ENCODE measurements at regions not wholly inside any gene's neighbourhood (a gene's known extent, or its start where the extent isn't known, plus 50 kb on each side); places are given as distances from the start of the nearest gene placed in this dataset.

GRCh38 chr2:215831296-215831913 is 181.9 kb downstream of the MREG start:
- intact Hi-C loops (cut with micrococcal nuclease; ENCODE audit: unreplicated experiment): loop anchor here (5.0 kb wide), 2 partner anchors 414 to 519 kb away; partner anchors contain the start of gene ATIC
- POLR2A ChIA-PET: no interaction called here
- peak; percentile 45 for ATAC-seq
- no peak for TF ChIP-seq PREB (CRISPR knock-in tag; IDR thresholded peaks at IDR 0.05)
- TF ChIP-seq NR2F1 (CRISPR knock-in tag; IDR thresholded peaks at IDR 0.05): no peak
- TF ChIP-seq ATF2 (CRISPR knock-in tag; IDR thresholded peaks at IDR 0.05): 0 out of 2 replicates have a peak, but pooled peaks have one; percentile 19
- no peak for TF ChIP-seq ADNP (CRISPR knock-in tag; IDR thresholded peaks at IDR 0.05)
- no peak for TF ChIP-seq ZBTB49 (CRISPR knock-in tag; IDR thresholded peaks at IDR 0.05; ENCODE audit: borderline replicate concordance)
- TF ChIP-seq HNF1B (CRISPR knock-in tag; IDR thresholded peaks at IDR 0.05): peak; percentile 67; the same call in 1 of the 2 replicates
- TF ChIP-seq IRF1 (CRISPR knock-in tag; IDR thresholded peaks at IDR 0.05; ENCODE audit: low read depth): no peak
- TF ChIP-seq RFX5 (IDR thresholded peaks at IDR 0.05; ENCODE audit: low read depth, low read length): no peak
- TF ChIP-seq SP4 (CRISPR knock-in tag; IDR thresholded peaks at IDR 0.05): no peak
- peak; percentile 55 for TF ChIP-seq FOXP4 (CRISPR knock-in tag; IDR thresholded peaks at IDR 0.05)
- TF ChIP-seq NRL (CRISPR knock-in tag; IDR thresholded peaks at IDR 0.05; ENCODE audit: borderline replicate concordance): no peak
- TF ChIP-seq TRIM24 (CRISPR knock-in tag; IDR thresholded peaks at IDR 0.05): no peak
- TF ChIP-seq CERS6 (CRISPR knock-in tag; IDR thresholded peaks at IDR 0.05): no peak

More at GRCh38 chr2:215831296-215831913, 181.9 kb downstream of the MREG start:
- Histone ChIP-seq H3K9me3 (ENCODE audit: low read length) (no peaks in the 10 kb centered on the region), H4K20me1 (ENCODE audit: insufficient read depth, low read length) (no peaks in the 10 kb centered on the region), H3K36me3 (replicated peaks in 1 of 2; ENCODE audit: control insufficient read depth in 1 of 2, insufficient read depth in 2 of 2, low read length in 2 of 2) (no peaks in the 10 kb centered on the region), H2AFZ (ENCODE audit: low read length) (no peak overlapping the region), H3K4me1 (ENCODE audit: insufficient read depth, low read length) (peaks cover 98% of the 10 kb centered on the region), H3K27me3 (ENCODE audit: control insufficient read depth in 1 of 2, insufficient read depth in 2 of 2, low read length in 2 of 2) (no peaks in the 10 kb centered on the region), H3K9ac (ENCODE audit: insufficient read depth, low read depth, low read length) (peak overlapping the region; percentile 54), H3K4me2 (ENCODE audit: low read depth, low read length) (peak overlapping the region; percentile 51), H3K4me3 (replicated peaks in 1 of 3; ENCODE audit: insufficient read depth in 1 of 3, low read depth in 2 of 3, low read length in 3 of 3) (peak overlapping the region in 1 of 3 experiments; percentile 29; a peak in 1 of 6 replicates), H3K27ac (ENCODE audit: extremely low read length, insufficient read depth, low read length) (peak overlapping the region; percentile 98), H3K79me2 (ENCODE audit: insufficient read depth, low read length) (no peaks in the 10 kb centered on the region)
- TSS peak; percentile 50 for BruUV-seq (replicated peaks)
- WGBS (ENCODE audit: low lambda C conversion rate): 27% methylated on average over 5 of the region's 5 CpGs
- in situ Hi-C loops (cut with HindIII; ENCODE audit: extremely low pct_ligation_motif_present, low pct_unique_long_range_greater_than_20kb): no loop called here
- CTCF ChIA-PET (ENCODE audit: low intra/inter-chr PET ratio, low total read pairs): no interaction called here
- FAIRE-seq (peak; percentile 18), DNase-seq (ENCODE audit: low spot score) (peak; percentile 71)

Measured in HepG2 (cell line).